HepG2 (cell line): ENCODE measurements at regions not wholly inside any gene's neighbourhood (a gene's known extent, or its start where the extent isn't known, plus 50 kb on each side); places are given as distances from the start of the nearest gene placed in this dataset.

Source experiments
- ATAC-seq: fragments of 200-7000 bp; cut with Tn5 transposase; 3 replicates; pipeline ENCODE4 v1.9.1; 2020; ENCODE audit warnings: mild to moderate bottlenecking, moderate library complexity
- BruUV-seq: library from RNA; stranded (reverse); fragments of 400-500 nt; replicated peaks from 2 replicates; lab custom pipeline; 2021; lab: Mats Ljungman, UMichigan
- CTCF ChIA-PET: fragments of 300-600 bp; formaldehyde crosslinking; extraction: SDS; loops from one replicate; lab custom pipeline; 2021; ENCODE audit warnings: low total read pairs, inconsistent platforms, low intra/inter-chr PET ratio; lab: Yijun Ruan, JAX
- POLR2A ChIA-PET: fragments of 350-600 bp; sonication (Branson Sonifier 250); formaldehyde crosslinking; loops from one replicate; lab custom pipeline; 2020; ENCODE audit warnings: antibody characterized with exemption, inconsistent platforms; lab: Yijun Ruan, JAX
- DNase-seq: peaks from one replicate; pipeline ENCODE4 v3.0.0-alpha.2; 2015; ENCODE audit warnings: low spot score
- FAIRE-seq: peaks from 3 replicates; lab custom pipeline; 2011; peaks lifted over from hg19 to GRCh38; lab: Jason Lieb, UNC
- H2AFZ ChIP-seq: one replicate; pipeline ENCODE4 v1.6.1; 2011; ENCODE audit warnings: low read length, inconsistent platforms
- H3K27ac ChIP-seq: fragments of 300-600 bp; 3 replicates; pipeline ENCODE4 v1.8.0; 2011; ENCODE audit warnings: mixed run types, mild to moderate bottlenecking, mixed read lengths, low read length, inconsistent platforms; ENCODE audit not compliant: insufficient read depth; ENCODE audit errors: extremely low read length
- H3K27me3 ChIP-seq, 2 experiments: fragments of 200-600 bp in 1 of 2; 2 replicates in 1 of 2; 3 replicates in 1 of 2; pipeline versions ENCODE4 v1.6.0 to v1.8.0; 2011; ENCODE audit warnings: low read length in 2 of 2, mild to moderate bottlenecking in 2 of 2, moderate library complexity in 2 of 2, inconsistent platforms in 1 of 2; ENCODE audit not compliant: insufficient read depth in 2 of 2, control insufficient read depth in 1 of 2
- H3K36me3 ChIP-seq, 2 experiments: fragments of 200-600 bp in 1 of 2; replicated peaks in 1 of 2; 2 replicates in 1 of 2; 3 replicates in 1 of 2; pipeline versions ENCODE4 v1.5.1 to v1.8.0; 2011; ENCODE audit warnings: low read length in 2 of 2, inconsistent platforms in 1 of 2; ENCODE audit not compliant: insufficient read depth in 2 of 2, control insufficient read depth in 1 of 2
- H3K4me1 ChIP-seq: 2 replicates; pipeline ENCODE4 v1.5.1; 2012; ENCODE audit warnings: low read length, inconsistent platforms; ENCODE audit not compliant: insufficient read depth
- H3K4me2 ChIP-seq: 2 replicates; pipeline ENCODE4 v1.6.0; 2011; ENCODE audit warnings: low read depth, low read length, inconsistent platforms
- H3K4me3 ChIP-seq, 3 experiments: fragments of 200-600 bp in 1 of 3; sonication (generic), shearing (Covaris generic) in 1 of 3; replicated peaks in 1 of 3; 2 replicates each; pipeline ENCODE4 v1.5.1; 2011 to 2016; ENCODE audit warnings: low read length in 3 of 3, inconsistent platforms in 2 of 3, low read depth in 2 of 3, mild to moderate bottlenecking in 2 of 3, control low read depth in 1 of 3, mixed read lengths in 1 of 3; ENCODE audit not compliant: insufficient read depth in 1 of 3
- H3K79me2 ChIP-seq: one replicate; pipeline ENCODE4 v1.6.1; 2011; ENCODE audit warnings: low read length, inconsistent platforms; ENCODE audit not compliant: insufficient read depth
- H3K9ac ChIP-seq: 2 replicates; pipeline ENCODE4 v1.6.0; 2011; ENCODE audit warnings: mild to moderate bottlenecking, low read depth, low read length, inconsistent platforms; ENCODE audit not compliant: insufficient read depth
- H3K9me3 ChIP-seq: 2 replicates; pipeline ENCODE4 v1.5.1; 2012; ENCODE audit warnings: mild to moderate bottlenecking, low read length
- H4K20me1 ChIP-seq: 2 replicates; pipeline ENCODE4 v1.6.0; 2011; ENCODE audit warnings: inconsistent platforms, mild to moderate bottlenecking, low read length, moderate library complexity; ENCODE audit not compliant: insufficient read depth
- AHDC1 ChIP-seq: sonication (generic); formaldehyde crosslinking; IDR thresholded peaks from 2 replicates; pipeline ENCODE4 v1.5.1; 2020; ENCODE audit warnings: mild to moderate bottlenecking, missing genetic modification reagents, borderline replicate concordance
- CAMTA2 ChIP-seq: sonication (generic); formaldehyde crosslinking; IDR thresholded peaks from 2 replicates; pipeline ENCODE4 v1.4.0; 2020; ENCODE audit warnings: mild to moderate bottlenecking, missing genetic modification reagents, borderline replicate concordance
- CEBPB ChIP-seq: IDR thresholded peaks from 2 replicates; pipeline ENCODE4 v1.6.1; 2011; ENCODE audit warnings: low read depth, low read length, improper control_type of control experiment, borderline replicate concordance
- ISX ChIP-seq: sonication (generic); formaldehyde crosslinking; conservative IDR thresholded peaks from 2 replicates; pipeline ENCODE4 v1.5.0; 2020; ENCODE audit warnings: missing genetic modification reagents
- JDP2 ChIP-seq: sonication (generic); formaldehyde crosslinking; IDR thresholded peaks from 2 replicates; pipeline ENCODE4 v1.8.1; 2022; ENCODE audit warnings: missing genetic modification reagents, borderline replicate concordance
- NCOA5 ChIP-seq: sonication (generic); formaldehyde crosslinking; IDR thresholded peaks from 2 replicates; pipeline ENCODE4 v1.4.0; 2020; ENCODE audit warnings: missing genetic modification reagents
- SMARCE1 ChIP-seq: fragments of 450-650 bp; IDR thresholded peaks from 2 replicates; pipeline ENCODE4 v1.6.1; 2017; ENCODE audit warnings: borderline replicate concordance
- SNAPC5 ChIP-seq: sonication (generic); formaldehyde crosslinking; IDR thresholded peaks from 2 replicates; pipeline ENCODE4 v1.8.1; 2023; ENCODE audit warnings: mild to moderate bottlenecking, missing genetic modification reagents, borderline replicate concordance
- SUZ12 ChIP-seq: fragments of 150-350 bp; IDR thresholded peaks from 2 replicates; pipeline ENCODE4 v1.6.1; 2014; ENCODE audit warnings: low read depth, low read length
- TAF1 ChIP-seq: sonication (generic); formaldehyde crosslinking; IDR thresholded peaks from 2 replicates; pipeline ENCODE4 v1.4.0; 2020; ENCODE audit warnings: missing genetic modification reagents
- ZFAT ChIP-seq: sonication (generic); formaldehyde crosslinking; conservative IDR thresholded peaks from 2 replicates; pipeline ENCODE4 v1.8.1; 2023; ENCODE audit warnings: missing genetic modification reagents, inconsistent platforms
- ZFP90 ChIP-seq: sonication (generic); formaldehyde crosslinking; IDR thresholded peaks from 2 replicates; pipeline ENCODE4 v1.8.0; 2022; ENCODE audit warnings: missing genetic modification reagents, mild to moderate bottlenecking, inconsistent platforms, borderline replicate concordance
- ZNF362 ChIP-seq: sonication (generic); formaldehyde crosslinking; IDR thresholded peaks from 2 replicates; pipeline ENCODE4 v1.4.0; 2020; ENCODE audit warnings: missing genetic modification reagents, mild to moderate bottlenecking, borderline replicate concordance
- WGBS: methylation state at CpG from one replicate; pipeline ENCODE4 v1.1.6; 2017; ENCODE audit warnings: low lambda C conversion rate; 5-methylcytosine and 5-hydroxymethylcytosine counted together
- in situ Hi-C: cut with HindIII; loops from 2 replicates; pipeline ENCODE4 v1.10.0; 2017; ENCODE audit warnings: low pct_unique_long_range_greater_than_20kb; ENCODE audit not compliant: extremely low pct_ligation_motif_present
- intact Hi-C: fragments of 100-400 bp; cut with micrococcal nuclease; formaldehyde crosslinking; loops from one replicate; pipeline ENCODE4 v1.10.0; 2022; ENCODE audit not compliant: unreplicated experiment
- TF ChIP-seq, protein P1 (sequence below): sonication (generic); formaldehyde crosslinking; IDR thresholded peaks from 2 replicates; pipeline ENCODE4 v1.4.0; 2020; ENCODE audit warnings: missing genetic modification reagents

GRCh38 chr5:106796081-106796480, 874.7 kb downstream of the EFNA5 start:
- DNase-seq (no peak), ATAC-seq (no peak), FAIRE-seq (no peak)
- no peaks in the 10 kb centered on the region for H4K20me1 ChIP-seq
- CTCF ChIA-PET: no interaction called here
- in situ Hi-C loops: no loop called here
- H3K9me3 ChIP-seq: no peaks in the 10 kb centered on the region
- no peak overlapping the region for H3K9ac ChIP-seq
- TF ChIP-seq NCOA5 (CRISPR knock-in tag) (no peak), ISX (CRISPR knock-in tag) (no peak), JDP2 (CRISPR knock-in tag) (no peak), ZFP90 (CRISPR knock-in tag) (no peak), AHDC1 (CRISPR knock-in tag) (no peak), ZNF362 (CRISPR knock-in tag) (no peak), SMARCE1 (no peak), CAMTA2 (CRISPR knock-in tag) (no peak), ZFAT (CRISPR knock-in tag) (no peak), SNAPC5 (CRISPR knock-in tag) (no peak), SUZ12 (no peak), TAF1 (CRISPR knock-in tag) (no peak), CEBPB (no peak)
- TF ChIP-seq, protein P1, sequence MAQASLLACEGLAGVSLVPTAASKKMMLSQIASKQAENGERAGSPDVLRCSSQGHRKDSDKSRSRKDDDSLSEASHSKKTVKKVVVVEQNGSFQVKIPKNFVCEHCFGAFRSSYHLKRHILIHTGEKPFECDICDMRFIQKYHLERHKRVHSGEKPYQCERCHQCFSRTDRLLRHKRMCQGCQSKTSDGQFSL (CRISPR knock-in tag): no peak
- no peak overlapping the region for H3K4me3 ChIP-seq
- H3K4me1 ChIP-seq: no peaks in the 10 kb centered on the region
- BruUV-seq: no TSS peak
- no peaks in the 10 kb centered on the region for H3K36me3 ChIP-seq
- WGBS: 4% methylated on average over 3 of the region's 3 CpGs
- no peak overlapping the region for H2AFZ ChIP-seq
- H3K79me2 ChIP-seq: no peaks in the 10 kb centered on the region
- H3K27me3 ChIP-seq: no peaks in the 10 kb centered on the region
- intact Hi-C loops: no loop called here
- POLR2A ChIA-PET: no interaction called here
- no peak overlapping the region for H3K27ac ChIP-seq
- no peak overlapping the region for H3K4me2 ChIP-seq
